ENCODE measurements at regions not wholly inside any gene's neighbourhood (a gene's known extent, or its start where the extent isn't known, plus 50 kb on each side); places are given as distances from the start of the nearest gene placed in this dataset.

- DNase-seq, result no peak
Measured at GRCh38 chr1:184919892-184920291, 54.4 kb downstream of the NIBAN1 start.

DNA sequence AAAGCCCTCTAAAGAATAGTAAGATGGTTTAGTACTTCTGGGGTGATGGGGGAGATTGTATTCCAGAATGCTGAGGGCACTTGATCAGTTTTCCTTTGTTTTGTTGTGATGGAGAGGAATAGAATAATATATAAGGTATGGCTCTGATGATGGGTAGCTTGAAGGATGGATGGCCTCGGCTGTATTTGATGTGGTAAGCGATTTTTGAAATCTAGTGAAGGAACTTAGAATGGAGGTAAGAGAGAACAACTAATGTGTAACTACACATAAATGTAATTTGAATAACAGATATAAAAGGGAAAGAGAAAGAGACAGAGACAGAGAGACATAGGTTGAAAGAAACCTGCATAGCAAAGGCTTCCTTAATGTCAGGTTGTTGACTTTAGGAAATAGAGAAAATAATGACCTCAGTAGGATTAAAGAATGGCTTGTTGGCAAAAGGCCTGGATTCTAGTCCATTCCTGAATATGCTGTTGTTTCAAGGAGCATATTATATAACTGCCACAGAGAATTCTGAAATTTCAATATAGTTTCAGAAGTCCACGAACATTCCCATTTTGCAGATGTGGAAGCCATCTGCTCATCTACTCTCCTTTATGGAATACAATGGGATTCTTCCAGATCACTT, 58.7 kb downstream of the NIBAN1 start:
- DNase-seq, result no peak

DNA sequence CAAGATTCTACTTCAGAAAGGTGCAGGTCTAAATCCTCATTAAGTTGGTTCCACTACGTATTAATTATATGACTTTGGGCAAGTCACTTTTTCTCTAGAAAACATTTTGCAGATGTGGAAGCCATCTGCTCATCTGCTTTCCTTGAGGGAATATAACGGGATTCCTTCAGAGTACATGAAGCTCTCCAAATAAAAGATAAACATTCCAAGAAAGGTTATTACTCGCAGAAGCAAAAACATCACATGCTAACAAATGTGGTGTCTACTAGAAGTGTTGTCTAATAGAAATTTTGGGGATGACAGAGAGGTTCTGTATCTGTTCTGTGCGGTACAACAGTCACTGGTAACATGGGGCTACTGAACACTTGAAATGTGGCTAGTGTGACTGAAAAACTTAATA, 60.2 kb downstream of the NIBAN1 start:
- no peak for DNase-seq

DNA sequence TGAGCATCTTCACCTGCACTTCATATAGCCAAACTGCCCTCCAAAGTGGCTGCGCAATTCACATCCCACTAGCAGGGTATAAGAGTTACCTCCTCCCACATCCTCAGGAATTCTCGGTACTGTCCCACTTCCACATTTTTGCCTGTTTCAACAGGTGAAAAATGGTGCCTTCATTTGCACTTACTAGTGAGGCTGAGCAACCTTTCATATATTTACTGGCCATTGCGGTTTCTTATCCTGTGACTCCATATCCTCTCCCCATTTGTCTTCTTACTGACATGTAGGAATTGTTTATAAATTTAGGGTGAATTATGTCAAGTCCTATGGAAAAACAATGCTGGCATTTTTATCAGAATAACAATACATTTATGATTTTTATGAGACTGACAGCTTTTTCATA, 61.9 kb downstream of the NIBAN1 start:
- no peak for DNase-seq

GRCh38 chr1:184911830-184912229, 62.5 kb downstream of the NIBAN1 start:
- no peak for DNase-seq

- DNase-seq, result no peak
Measured at GRCh38 chr1:184911103-184911745, 63.1 kb downstream of the NIBAN1 start.

- DNase-seq, result no peak
Measured at GRCh38 chr1:184910691-184911091, 63.6 kb downstream of the NIBAN1 start.

- no peak for DNase-seq
Measured at GRCh38 chr1:184910005-184910404, 64.3 kb downstream of the NIBAN1 start.

DNA sequence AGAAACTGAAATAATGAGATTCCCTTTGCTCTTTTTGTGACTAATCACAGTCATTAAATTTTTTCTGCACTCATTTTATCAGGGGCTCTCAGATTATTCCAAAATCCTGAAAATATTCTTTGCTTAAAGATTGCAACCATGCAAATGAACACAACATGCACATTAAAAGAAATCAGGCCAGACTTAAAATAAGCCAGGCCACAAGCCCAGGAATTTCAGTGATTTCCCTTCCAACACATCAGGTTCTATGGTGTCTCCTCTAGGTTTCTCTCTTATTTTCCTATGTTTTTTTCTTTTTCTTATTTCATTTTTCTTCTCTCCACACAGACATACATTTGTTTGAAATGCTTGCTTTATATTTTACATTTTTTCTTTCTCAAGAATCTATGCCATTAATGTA, 65.3 kb downstream of the NIBAN1 start:
- DNase-seq, result no peak

- DNase-seq, result no peak
Measured at GRCh38 chr1:184908506-184908905, 65.8 kb downstream of the NIBAN1 start.

DNA sequence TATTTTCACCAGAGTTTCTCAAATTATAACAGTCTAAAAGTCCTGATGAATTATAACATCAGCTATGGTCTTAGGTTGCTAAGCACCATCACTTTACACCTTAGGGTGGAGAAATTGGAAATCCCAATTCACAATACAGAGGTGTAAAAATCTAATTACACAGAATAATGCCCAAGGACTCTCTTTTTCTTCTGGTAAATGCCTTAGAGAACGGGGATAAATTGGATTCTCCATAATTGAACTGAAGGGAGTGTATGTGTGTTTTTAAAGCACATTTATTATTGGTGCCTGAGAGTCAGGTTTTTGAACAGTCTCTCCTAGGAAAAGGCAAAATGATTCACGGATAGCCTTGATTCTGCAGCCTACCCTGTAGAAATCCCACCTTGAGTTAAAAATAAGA, 66.8 kb downstream of the NIBAN1 start:
- no peak for DNase-seq

DNA sequence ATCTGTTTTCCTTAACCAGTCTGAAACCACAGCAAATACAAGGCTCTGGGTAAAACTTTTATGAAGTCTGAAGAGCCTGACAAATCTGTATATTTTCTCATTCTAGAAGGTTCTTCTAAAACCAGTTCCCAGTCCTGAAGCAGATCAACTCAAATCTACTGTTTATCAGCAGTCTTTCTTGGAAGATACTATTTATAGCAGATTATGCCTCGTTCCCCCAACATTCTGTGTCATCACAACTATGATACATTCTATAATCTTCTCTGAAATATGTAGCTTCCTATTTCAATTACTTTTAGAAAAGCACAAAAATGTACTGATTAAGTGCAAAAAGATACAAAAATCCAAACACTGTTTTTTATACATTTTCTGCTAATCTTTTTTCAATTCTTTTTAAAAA, 67.5 kb downstream of the NIBAN1 start:
- DNase-seq, result no peak

DNA sequence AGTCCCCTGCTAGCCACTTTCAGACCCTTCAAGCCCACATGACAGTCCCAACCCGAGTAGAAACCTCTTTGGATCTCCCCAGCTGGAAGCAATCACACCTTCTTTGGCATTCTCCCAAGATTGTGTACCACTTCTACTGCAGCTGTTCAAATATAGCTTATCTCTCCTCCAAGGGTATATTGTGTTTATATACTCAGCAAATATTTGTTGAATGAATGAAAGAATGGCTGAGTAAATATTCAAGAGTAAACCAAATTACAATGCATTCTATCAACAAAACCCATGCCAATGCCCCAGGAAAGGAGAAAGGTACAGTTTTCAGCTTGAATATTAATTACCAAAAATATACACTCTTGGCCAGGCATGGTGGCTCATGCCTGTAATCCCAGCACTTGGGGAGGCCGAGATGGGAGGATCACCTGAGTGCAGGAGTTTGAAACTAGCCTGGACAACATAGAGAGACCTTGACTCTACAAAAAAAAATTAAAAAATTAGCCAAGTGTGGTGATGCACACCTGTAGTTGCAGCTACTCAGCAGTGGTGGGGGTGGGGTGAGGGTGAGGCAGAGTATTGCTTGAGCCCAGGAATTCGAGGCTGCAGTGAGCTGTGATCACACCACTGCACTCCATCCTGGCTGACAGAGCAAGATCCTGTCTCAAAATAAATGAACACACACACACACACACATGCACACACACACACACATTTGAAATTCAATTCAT, 68.5 kb downstream of the NIBAN1 start:
- DNase-seq, result no peak

GRCh38 chr1:184903111-184903692, 71.1 kb downstream of the NIBAN1 start:
- DNase-seq, result no peak

DNA sequence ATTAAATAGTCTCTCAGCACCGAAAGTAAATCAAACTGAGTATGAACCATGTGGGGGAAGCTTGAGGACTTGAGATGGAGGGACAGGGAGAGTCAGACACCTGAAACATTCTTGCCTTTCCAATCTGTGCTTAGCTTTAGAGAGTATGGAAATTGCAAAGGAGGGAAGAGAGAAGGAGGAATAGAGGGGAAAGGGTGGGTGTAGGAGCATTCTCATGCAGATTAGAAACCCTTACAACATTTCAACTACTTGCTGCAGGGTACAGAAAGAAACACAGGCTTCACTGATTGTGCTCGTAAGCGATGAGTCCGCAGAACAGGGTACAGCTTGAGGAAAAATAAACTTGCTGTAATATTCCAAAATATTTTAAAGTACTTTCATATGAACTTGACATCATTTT, 73.8 kb downstream of the NIBAN1 start:
- DNase-seq, result no peak

- DNase-seq, result no peak
Measured at GRCh38 chr1:184896000-184896399, 78.3 kb downstream of the NIBAN1 start.

- no peak for DNase-seq
Measured at GRCh38 chr1:184895086-184895485, 79.2 kb downstream of the NIBAN1 start.

GRCh38 chr1:184893695-184894094, 80.6 kb downstream of the NIBAN1 start:
- no peak for DNase-seq

DNA sequence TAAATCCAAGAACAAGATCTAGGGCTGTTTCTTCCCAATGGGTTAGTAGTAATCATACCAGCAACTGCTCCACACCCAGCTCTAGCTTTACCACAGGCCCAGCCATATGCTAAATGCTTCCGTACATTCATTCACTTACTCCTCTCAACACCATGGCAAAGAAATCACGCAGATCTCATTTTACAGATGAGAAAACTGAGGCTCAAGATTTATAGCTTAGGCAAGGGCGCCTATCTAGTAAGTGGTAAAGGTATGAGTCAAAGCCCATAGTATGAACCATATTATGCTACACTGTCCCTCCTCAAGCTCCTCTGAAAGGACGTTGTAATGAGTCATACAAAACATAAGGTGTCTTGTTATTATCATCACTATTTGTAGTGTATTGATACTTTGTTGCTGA, 82.2 kb downstream of the NIBAN1 start:
- no peak for DNase-seq

- no peak for DNase-seq
Measured at GRCh38 chr1:184891440-184891839, 82.9 kb downstream of the NIBAN1 start.

GRCh38 chr1:184890539-184890973, 83.8 kb downstream of the NIBAN1 start:
- no peak for DNase-seq

GRCh38 chr1:184889902-184890301, 84.4 kb downstream of the NIBAN1 start:
- DNase-seq, result no peak

GRCh38 chr1:184889166-184889565, 85.1 kb downstream of the NIBAN1 start:
- no peak for DNase-seq

DNA sequence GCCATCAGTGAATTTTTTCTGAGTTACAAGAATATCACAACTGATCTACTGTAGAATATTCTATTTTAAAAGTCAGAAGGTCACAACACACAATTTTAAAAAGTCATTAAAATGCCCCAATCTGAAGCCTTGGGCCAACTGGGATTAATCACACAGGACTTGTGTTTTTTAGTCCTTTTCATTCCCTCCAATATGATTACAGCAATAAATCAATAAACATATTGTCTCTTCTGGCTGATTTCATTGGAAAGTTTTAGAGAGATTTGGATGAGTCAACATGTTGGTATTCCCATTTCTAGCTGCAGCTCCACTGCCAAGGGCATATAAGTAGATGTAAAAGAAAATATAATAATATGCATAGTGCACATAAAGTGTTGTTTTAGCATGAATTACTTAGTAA, 85.8 kb downstream of the NIBAN1 start:
- DNase-seq, result no peak

Measured in midbrain (tissue), 1 donor.